ENCODE measurements at regions not wholly inside any gene's neighbourhood (a gene's known extent, or its start where the extent isn't known, plus 50 kb on each side); places are given as distances from the start of the nearest gene placed in this dataset.

GRCh38 chr2:16378031-16378430, 287.6 kb downstream of the CYRIA start:
- H2AFZ ChIP-seq (ENCODE audit: low read length): no peak overlapping the region
- no peaks in the 10 kb centered on the region for H3K36me3 ChIP-seq (ENCODE audit: insufficient read depth, low read length)
- no peaks in the 10 kb centered on the region for H3K4me1 ChIP-seq (ENCODE audit: insufficient read depth, low read length, severe bottlenecking)
- H3K9ac ChIP-seq (ENCODE audit: low read length): no peak overlapping the region
- H3K9me2 ChIP-seq (ENCODE audit: low read depth, low read length): no peaks in the 10 kb centered on the region
- TF ChIP-seq, protein P1, sequence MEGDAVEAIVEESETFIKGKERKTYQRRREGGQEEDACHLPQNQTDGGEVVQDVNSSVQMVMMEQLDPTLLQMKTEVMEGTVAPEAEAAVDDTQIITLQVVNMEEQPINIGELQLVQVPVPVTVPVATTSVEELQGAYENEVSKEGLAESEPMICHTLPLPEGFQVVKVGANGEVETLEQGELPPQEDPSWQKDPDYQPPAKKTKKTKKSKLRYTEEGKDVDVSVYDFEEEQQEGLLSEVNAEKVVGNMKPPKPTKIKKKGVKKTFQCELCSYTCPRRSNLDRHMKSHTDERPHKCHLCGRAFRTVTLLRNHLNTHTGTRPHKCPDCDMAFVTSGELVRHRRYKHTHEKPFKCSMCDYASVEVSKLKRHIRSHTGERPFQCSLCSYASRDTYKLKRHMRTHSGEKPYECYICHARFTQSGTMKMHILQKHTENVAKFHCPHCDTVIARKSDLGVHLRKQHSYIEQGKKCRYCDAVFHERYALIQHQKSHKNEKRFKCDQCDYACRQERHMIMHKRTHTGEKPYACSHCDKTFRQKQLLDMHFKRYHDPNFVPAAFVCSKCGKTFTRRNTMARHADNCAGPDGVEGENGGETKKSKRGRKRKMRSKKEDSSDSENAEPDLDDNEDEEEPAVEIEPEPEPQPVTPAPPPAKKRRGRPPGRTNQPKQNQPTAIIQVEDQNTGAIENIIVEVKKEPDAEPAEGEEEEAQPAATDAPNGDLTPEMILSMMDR (IDR thresholded peaks at IDR 0.05; ENCODE audit: low read length): no peak
- no peak for TF ChIP-seq EZH2 (IDR thresholded peaks at IDR 0.05; ENCODE audit: borderline replicate concordance, low read length)
- no peaks in the 10 kb centered on the region for H3K9me3 ChIP-seq (ENCODE audit: low read length)
- H3K4me2 ChIP-seq (ENCODE audit: low read length): no peak overlapping the region
- no peaks in the 10 kb centered on the region for H4K20me1 ChIP-seq (ENCODE audit: insufficient read depth, low read length)
- H3K27me3 ChIP-seq (ENCODE audit: insufficient read depth, low read length): no peaks in the 10 kb centered on the region
- H3F3A ChIP-seq (ENCODE audit: insufficient read depth, low read length): no peaks in the 10 kb centered on the region
- H3K79me2 ChIP-seq (ENCODE audit: insufficient read depth, low read length): no peaks in the 10 kb centered on the region
- no peak overlapping the region for H3K27ac ChIP-seq (ENCODE audit: low read depth, low read length, poor library complexity, severe bottlenecking)
- H3K4me3 ChIP-seq (ENCODE audit: low read depth, low read length, poor library complexity, severe bottlenecking): no peak overlapping the region

GRCh38 chr2:16375981-16376380, 289.7 kb downstream of the CYRIA start:
- Histone ChIP-seq H3K4me2 (ENCODE audit: low read length) (no peak overlapping the region), H3K9ac (ENCODE audit: low read length) (no peak overlapping the region), H4K20me1 (ENCODE audit: insufficient read depth, low read length) (no peaks in the 10 kb centered on the region), H3K9me3 (ENCODE audit: low read length) (no peaks in the 10 kb centered on the region), H3K27me3 (ENCODE audit: insufficient read depth, low read length) (no peaks in the 10 kb centered on the region), H3K4me3 (ENCODE audit: low read depth, low read length, poor library complexity, severe bottlenecking) (no peak overlapping the region), H3K9me2 (ENCODE audit: low read depth, low read length) (no peaks in the 10 kb centered on the region), H3K27ac (ENCODE audit: low read depth, low read length, poor library complexity, severe bottlenecking) (no peak overlapping the region), H3K36me3 (ENCODE audit: insufficient read depth, low read length) (no peaks in the 10 kb centered on the region), H3K79me2 (ENCODE audit: insufficient read depth, low read length) (no peaks in the 10 kb centered on the region), H2AFZ (ENCODE audit: low read length) (no peak overlapping the region), H3F3A (ENCODE audit: insufficient read depth, low read length) (no peaks in the 10 kb centered on the region), H3K4me1 (ENCODE audit: insufficient read depth, low read length, severe bottlenecking) (no peaks in the 10 kb centered on the region)
- TF ChIP-seq, protein P1 (IDR thresholded peaks at IDR 0.05; ENCODE audit: low read length): no peak
- no peak for TF ChIP-seq EZH2 (IDR thresholded peaks at IDR 0.05; ENCODE audit: borderline replicate concordance, low read length)

- no peaks in the 10 kb centered on the region for H3K36me3 ChIP-seq (ENCODE audit: insufficient read depth, low read length)
- no peak overlapping the region for H3K27ac ChIP-seq (ENCODE audit: low read depth, low read length, poor library complexity, severe bottlenecking)
- no peak overlapping the region for H3K4me2 ChIP-seq (ENCODE audit: low read length)
- no peaks in the 10 kb centered on the region for H3F3A ChIP-seq (ENCODE audit: insufficient read depth, low read length)
- H4K20me1 ChIP-seq (ENCODE audit: insufficient read depth, low read length): no peaks in the 10 kb centered on the region
- H3K9ac ChIP-seq (ENCODE audit: low read length): no peak overlapping the region
- H3K27me3 ChIP-seq (ENCODE audit: insufficient read depth, low read length): no peaks in the 10 kb centered on the region
- H2AFZ ChIP-seq (ENCODE audit: low read length): no peak overlapping the region
- no peak for TF ChIP-seq EZH2 (IDR thresholded peaks at IDR 0.05; ENCODE audit: borderline replicate concordance, low read length)
- TF ChIP-seq, protein P1 (IDR thresholded peaks at IDR 0.05; ENCODE audit: low read length): no peak
- H3K9me3 ChIP-seq (ENCODE audit: low read length): no peaks in the 10 kb centered on the region
- H3K4me3 ChIP-seq (ENCODE audit: low read depth, low read length, poor library complexity, severe bottlenecking): no peak overlapping the region
- H3K4me1 ChIP-seq (ENCODE audit: insufficient read depth, low read length, severe bottlenecking): no peaks in the 10 kb centered on the region
- H3K9me2 ChIP-seq (ENCODE audit: low read depth, low read length): no peaks in the 10 kb centered on the region
- H3K79me2 ChIP-seq (ENCODE audit: insufficient read depth, low read length): no peaks in the 10 kb centered on the region
These were observed 290.3 kb downstream of the CYRIA start for GRCh38 chr2:16375351-16375750.
